PC-9 (cell line): ENCODE measurements at regions not wholly inside any gene's neighbourhood (a gene's known extent, or its start where the extent isn't known, plus 50 kb on each side); places are given as distances from the start of the nearest gene placed in this dataset.

Experiments
- CTCF ChIP-seq: fragments of 200-600 bp; sonication (generic); conservative IDR thresholded peaks from 2 replicates; pipeline ENCODE4 v1.6.1; 2017; ENCODE audit warnings: mixed run types, antibody characterized with exemption, mild to moderate bottlenecking, moderate library complexity
- EZH2 ChIP-seq: fragments of 200-600 bp; sonication (generic); IDR thresholded peaks from 2 replicates; pipeline ENCODE4 v1.8.0; 2017; ENCODE audit warnings: antibody characterized with exemption, low read depth

GRCh38 chr12:47317175-47317915 is 237.6 kb upstream of the AMIGO2 start:
- TF ChIP-seq CTCF = no peak
- no peak for TF ChIP-seq EZH2
